ENCODE measurements at regions not wholly inside any gene's neighbourhood (a gene's known extent, or its start where the extent isn't known, plus 50 kb on each side); places are given as distances from the start of the nearest gene placed in this dataset.

GRCh38 chr1:239826211-239826610 is 265.5 kb upstream of the FMN2 start:
- DNase-seq (ENCODE audit: low spot score) = no peak

- DNase-seq (ENCODE audit: low spot score) = no peak
Observed at GRCh38 chr1:239826736-239827135, 264.9 kb upstream of the FMN2 start.

GRCh38 chr1:239829535-239829934 is 262.1 kb upstream of the FMN2 start:
- no peak for DNase-seq (ENCODE audit: low spot score)

GRCh38 chr1:239831577-239832355 is 259.9 kb upstream of the FMN2 start:
- DNase-seq (ENCODE audit: low spot score) = no peak

GRCh38 chr1:239833723-239834122 is 258.0 kb upstream of the FMN2 start:
- DNase-seq (ENCODE audit: low spot score) = no peak

- no peak for DNase-seq (ENCODE audit: low spot score)
Observed at GRCh38 chr1:239835946-239836440, 255.7 kb upstream of the FMN2 start.

GRCh38 chr1:239840336-239840735 is 251.3 kb upstream of the FMN2 start:
- no peak for DNase-seq (ENCODE audit: low spot score)

- DNase-seq (ENCODE audit: low spot score) = no peak
Observed at GRCh38 chr1:239840790-239841189, 250.9 kb upstream of the FMN2 start.

- no peak for DNase-seq (ENCODE audit: low spot score)
Observed at GRCh38 chr1:239841631-239842030, 250.1 kb upstream of the FMN2 start.

GRCh38 chr1:239843541-239843940 is 248.1 kb upstream of the FMN2 start:
- DNase-seq (ENCODE audit: low spot score) = no peak

- no peak for DNase-seq (ENCODE audit: low spot score)
Observed at GRCh38 chr1:239844833-239845232, 246.8 kb upstream of the FMN2 start.

- DNase-seq (ENCODE audit: low spot score) = no peak
Observed at GRCh38 chr1:239854922-239855321, 236.8 kb upstream of the FMN2 start.

GRCh38 chr1:239856067-239856466 is 235.6 kb upstream of the FMN2 start:
- no peak for DNase-seq (ENCODE audit: low spot score)

GRCh38 chr1:239856924-239857323 is 234.8 kb upstream of the FMN2 start:
- no peak for DNase-seq (ENCODE audit: low spot score)

GRCh38 chr1:239858057-239858456 is 233.6 kb upstream of the FMN2 start:
- DNase-seq (ENCODE audit: low spot score) = no peak

- no peak for DNase-seq (ENCODE audit: low spot score)
Observed at GRCh38 chr1:239858529-239858928, 233.2 kb upstream of the FMN2 start.

GRCh38 chr1:239861985-239862384 is 229.7 kb upstream of the FMN2 start:
- no peak for DNase-seq (ENCODE audit: low spot score)

GRCh38 chr1:239868058-239868832 is 223.4 kb upstream of the FMN2 start:
- DNase-seq (ENCODE audit: low spot score) = no peak

- DNase-seq (ENCODE audit: low spot score) = no peak
Observed at GRCh38 chr1:239870194-239870593, 221.5 kb upstream of the FMN2 start.

GRCh38 chr1:239872626-239873025 is 219.1 kb upstream of the FMN2 start:
- no peak for DNase-seq (ENCODE audit: low spot score)

GRCh38 chr1:239874831-239875230 is 216.9 kb upstream of the FMN2 start:
- DNase-seq (ENCODE audit: low spot score) = no peak

- no peak for DNase-seq (ENCODE audit: low spot score)
Observed at GRCh38 chr1:239879321-239880170, 212.1 kb upstream of the FMN2 start.

Measured in CD4-positive, alpha-beta T cell treated with Interleukin-6 at 100 ng/mL for 8 hours (primary cell).